ENCODE measurements at regions not wholly inside any gene's neighbourhood (a gene's known extent, or its start where the extent isn't known, plus 50 kb on each side); places are given as distances from the start of the nearest gene placed in this dataset.

DNA sequence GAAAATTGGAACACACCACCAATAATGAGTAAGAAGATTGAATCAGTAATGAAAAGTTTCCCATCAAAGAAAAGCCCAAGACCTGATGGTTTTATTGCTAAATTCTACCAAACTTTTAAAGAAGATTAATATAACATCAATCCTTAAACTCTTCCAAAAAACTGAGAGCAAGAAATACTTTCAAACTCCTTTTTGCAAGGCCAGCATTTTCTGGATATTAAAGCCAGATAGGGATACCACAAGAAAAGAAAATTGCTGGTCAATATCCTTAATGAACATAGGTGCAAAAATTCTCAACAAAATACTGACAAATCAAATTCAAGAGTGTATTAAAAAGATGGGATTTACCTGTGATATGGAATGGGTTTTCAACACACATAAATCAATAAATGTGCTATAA is 484.6 kb downstream of the ANKRD50 start:
- TF ChIP-seq, protein P1, sequence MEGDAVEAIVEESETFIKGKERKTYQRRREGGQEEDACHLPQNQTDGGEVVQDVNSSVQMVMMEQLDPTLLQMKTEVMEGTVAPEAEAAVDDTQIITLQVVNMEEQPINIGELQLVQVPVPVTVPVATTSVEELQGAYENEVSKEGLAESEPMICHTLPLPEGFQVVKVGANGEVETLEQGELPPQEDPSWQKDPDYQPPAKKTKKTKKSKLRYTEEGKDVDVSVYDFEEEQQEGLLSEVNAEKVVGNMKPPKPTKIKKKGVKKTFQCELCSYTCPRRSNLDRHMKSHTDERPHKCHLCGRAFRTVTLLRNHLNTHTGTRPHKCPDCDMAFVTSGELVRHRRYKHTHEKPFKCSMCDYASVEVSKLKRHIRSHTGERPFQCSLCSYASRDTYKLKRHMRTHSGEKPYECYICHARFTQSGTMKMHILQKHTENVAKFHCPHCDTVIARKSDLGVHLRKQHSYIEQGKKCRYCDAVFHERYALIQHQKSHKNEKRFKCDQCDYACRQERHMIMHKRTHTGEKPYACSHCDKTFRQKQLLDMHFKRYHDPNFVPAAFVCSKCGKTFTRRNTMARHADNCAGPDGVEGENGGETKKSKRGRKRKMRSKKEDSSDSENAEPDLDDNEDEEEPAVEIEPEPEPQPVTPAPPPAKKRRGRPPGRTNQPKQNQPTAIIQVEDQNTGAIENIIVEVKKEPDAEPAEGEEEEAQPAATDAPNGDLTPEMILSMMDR (IDR thresholded peaks at IDR 0.05; ENCODE audit: low read length), result no peak
- no peak for TF ChIP-seq EZH2 (IDR thresholded peaks at IDR 0.05; ENCODE audit: borderline replicate concordance, low read length)
